Amniotic stem cell (primary cell): ENCODE measurements at regions not wholly inside any gene's neighbourhood (a gene's known extent, or its start where the extent isn't known, plus 50 kb on each side); places are given as distances from the start of the nearest gene placed in this dataset.
"Not testable (repeated sequence)": the region's sequence is repeated elsewhere in the genome, so short reads cannot be mapped to it uniquely, and the experiment has no call there.

Experiments used
- DNase-seq: peaks from one replicate; lab custom pipeline; 2025; lab: John Stamatoyannopoulos, UW

DNA sequence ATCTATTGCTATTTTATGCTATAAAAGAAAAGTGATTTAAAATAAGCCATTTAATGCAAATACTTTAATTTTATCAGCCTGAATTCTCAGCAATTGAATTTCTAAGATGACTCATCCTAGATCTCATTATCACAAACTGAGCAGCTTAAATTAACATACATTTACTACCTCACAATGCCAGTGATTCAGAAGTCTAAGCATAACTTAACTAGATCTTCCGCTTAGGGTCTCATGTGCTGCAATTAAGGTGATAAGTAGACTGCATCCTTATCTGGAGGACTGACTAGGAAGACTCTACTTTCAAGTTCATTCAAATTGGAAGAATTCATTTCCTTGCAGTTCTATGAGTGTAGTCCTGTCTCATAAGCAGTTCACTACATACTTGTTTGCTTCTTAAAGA, 286.6 kb downstream of the COL11A1 start:
- DNase-seq: no peak

DNA sequence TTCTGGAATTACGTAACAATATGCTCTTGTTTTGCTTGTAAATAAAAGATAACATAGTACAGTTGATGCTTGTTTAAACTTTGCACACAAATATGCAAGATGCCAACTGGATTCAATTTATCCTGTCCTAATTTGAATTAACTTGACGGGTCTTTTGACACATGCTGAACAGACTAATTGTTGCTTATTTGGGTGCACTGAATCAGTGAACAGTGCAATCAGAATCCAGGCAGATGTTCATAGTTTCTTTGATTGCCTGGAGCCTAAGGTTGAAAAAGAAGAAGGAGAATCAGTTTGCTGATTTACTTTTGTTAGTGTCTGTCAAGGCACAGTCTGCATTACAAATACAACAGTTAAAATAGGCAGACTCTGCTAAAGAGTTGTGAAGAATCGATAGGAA, 307.9 kb downstream of the COL11A1 start:
- no peak for DNase-seq

DNA sequence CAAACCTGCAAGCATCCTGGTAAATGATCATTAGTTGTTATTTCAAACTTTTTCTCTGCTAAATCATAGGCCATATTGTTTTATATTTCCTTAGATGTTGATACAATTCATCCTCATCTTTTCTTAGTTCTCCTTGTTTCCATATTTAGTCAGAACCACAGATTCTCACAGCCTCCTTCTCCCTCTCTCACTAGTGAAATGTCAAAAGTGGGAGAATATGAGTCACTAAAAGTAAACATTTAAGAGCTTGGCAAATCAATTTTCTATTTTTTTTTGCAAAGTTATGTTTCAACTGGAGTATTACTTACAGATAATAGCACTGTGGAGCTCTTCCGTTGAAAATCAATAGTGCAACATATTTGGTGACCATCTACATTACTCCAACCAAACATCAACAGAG, 308.8 kb downstream of the COL11A1 start:
- DNase-seq: no peak

DNA sequence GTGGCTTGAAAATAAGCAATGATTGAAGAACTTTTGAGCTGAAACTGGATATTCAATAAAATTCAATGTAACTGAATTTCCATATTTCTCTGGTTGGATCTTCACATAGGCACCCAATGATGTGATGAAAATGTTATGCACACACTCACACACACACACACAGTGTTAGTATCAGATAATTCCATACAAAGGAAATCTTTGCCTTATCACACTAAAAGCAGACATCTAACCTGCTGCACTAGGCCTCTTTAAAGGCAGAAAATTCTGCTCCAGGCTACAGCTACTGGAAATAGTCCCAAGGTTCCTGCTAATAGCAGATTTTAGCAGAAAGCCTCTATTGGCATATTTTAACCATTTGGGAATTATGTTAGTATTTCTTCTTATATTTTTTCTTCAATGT, 309.6 kb downstream of the COL11A1 start:
- no peak for DNase-seq

DNA sequence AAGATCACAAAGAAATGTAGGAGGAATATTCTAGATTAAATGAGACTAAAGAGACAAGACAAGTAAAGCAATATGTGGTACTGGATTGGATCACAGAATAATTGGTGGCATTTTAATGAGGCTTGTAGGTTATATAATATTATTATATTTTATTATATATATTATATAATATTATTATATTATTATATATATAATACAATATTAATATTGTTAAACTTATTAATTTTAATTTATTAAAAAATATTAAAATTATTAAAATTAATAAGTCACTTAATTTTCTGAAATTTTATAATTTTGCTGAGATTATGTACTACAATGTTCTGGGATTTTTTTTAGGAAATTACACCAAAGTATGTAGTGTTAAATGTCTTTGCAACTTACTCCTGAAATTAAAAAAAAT, 311.9 kb downstream of the COL11A1 start:
- no peak for DNase-seq

DNA sequence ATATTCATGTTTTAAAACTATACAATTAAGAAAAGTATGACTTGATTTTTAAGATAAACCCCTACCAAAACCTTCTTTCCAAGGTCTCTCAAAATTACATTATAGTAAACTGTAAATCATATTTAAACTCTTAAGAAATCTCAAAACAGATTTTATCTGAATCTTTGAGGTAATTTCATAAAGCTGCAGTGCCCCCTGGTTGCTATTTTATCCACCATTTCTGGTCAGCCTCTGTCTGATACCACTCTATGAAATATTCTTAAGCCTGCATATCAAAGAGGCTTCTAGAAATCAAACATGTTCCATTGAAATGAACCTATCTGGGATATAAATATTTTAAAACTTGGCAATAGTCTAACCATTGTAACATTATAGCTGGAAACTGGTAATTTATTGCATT, 317.3 kb downstream of the COL11A1 start:
- DNase-seq: no peak

DNA sequence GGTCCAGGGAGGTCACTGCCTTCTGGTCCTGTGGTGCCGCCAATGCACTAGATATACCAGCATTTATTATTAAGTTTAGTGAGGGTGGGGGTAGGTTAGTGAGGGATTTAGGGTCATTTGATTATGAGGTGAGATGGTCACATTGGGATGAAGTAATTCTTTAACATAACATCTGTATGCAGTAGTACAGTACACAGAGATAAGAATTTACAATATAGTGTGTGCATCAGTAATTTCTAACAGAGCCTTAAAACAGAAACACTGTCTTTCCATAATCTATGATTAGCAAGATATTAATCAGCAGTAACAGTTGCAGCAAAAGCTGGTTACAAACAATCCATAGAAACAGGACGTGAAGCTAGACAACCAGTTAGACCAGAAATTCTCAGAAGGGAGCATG, 318.4 kb downstream of the COL11A1 start:
- DNase-seq: not testable (repeated sequence)

DNA sequence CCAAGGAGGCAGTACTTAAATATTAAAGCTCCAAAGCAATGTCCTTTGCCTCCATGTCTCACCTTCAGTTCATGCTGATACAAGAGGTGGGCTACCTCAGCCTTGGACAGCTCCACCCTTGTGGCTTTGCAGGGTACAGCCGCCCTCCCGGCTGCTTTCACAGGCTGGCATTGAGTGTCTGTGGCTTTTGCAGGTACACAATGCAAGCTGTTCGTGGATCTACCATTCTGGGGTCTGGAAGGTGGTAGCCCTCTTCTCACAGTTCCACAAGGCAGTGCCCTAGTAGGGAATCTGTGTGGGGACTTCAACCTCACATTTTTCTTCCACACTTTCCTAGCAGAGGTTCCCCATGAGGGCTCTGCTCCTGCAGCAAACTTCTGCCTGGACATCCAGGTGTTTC, 324.8 kb downstream of the COL11A1 start:
- DNase-seq: no peak

DNA sequence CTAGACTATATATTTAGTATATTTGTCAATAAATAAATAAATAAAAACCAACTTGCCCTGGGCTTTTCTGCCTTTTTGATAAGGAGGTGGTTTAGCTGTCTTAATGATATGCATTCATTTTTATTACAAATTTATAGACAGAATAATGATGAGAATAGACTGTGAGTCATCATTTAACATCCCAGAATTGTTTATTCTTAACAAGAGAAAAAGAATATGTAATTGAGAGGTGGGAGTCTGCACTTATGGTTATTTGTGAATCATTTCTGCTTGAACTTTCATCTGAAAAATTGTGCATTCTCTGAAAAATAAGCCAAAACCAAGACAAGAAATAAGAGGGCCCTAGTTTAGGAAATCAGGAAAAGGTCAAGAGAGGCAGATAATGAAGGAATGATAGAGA, 326.2 kb downstream of the COL11A1 start:
- DNase-seq: no peak

DNA sequence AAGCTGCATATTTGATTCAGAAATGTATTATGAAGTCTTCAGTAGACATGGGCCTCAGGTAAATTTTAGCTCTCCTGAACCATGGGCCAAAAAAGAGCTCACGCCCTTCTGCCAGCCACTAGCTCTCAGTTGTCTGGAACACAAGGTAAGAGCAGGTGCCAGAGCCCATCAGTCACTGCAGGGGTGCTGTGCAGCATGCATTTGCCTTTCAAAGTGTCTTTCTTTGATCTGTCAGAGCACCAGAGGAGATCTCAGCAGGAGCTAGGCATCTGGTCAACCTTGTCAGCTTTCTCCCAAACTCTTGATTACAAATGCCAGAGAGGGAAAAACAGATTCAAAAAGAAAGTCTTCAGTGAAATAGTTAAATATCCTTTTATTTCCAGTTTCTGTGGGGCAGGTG, 332.3 kb downstream of the COL11A1 start:
- DNase-seq: no peak

DNA sequence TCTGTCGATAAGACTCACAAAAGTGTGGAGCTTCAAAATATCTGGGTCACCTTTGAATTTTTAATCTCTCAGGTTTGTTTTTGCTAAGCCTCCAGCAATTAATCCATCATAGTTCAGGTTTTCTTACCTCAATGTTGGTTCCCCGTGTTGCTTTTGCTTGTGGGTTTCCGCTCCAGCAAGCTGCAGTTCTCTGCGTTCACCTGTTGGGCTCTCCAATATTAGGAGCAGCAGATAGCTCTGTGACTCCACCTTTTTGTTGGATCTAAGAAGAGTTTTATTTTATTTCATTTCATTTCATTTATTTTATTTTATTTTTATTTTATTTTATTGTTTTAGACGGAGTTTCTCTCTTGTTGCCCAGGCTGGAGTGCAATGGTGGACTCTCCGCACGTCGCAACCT, 335.5 kb downstream of the COL11A1 start:
- no peak for DNase-seq

DNA sequence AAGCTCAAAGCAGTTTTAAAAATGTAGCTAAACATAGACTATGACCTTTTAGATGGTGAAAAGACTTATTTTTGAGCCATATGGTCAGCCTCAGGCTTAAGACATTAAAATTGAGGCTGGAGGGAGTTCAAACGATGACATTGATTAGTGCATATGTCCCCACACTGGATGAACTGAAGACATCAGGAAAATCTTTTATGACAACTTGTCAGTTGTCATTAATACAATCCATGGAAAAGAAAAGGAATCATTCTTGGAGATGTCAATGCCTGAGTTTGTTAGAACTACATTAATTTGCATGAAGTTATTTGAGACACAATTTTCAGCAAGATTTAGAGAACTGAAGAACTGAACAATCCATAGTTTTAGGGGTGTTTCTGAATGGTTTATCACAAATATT, 349.9 kb downstream of the COL11A1 start:
- DNase-seq: no peak

DNA sequence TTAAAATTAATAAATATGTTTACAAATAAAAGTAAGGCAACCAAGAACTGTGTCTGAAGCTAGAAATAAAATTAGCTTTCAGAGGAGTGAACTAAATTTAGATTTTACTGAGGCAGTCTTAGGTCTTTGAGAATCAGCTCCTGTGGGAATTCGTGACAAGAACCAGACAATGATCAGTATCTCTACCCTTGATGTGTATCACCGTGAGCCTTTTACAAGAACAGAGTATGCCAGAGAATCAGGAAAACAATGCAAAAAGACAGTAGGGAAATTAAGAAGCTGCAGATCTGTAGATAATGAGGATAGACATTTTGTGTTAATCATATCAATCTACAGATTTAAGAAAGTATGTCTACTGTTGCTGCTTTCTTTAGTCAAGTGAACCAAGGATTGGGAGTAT, 351.0 kb downstream of the COL11A1 start:
- DNase-seq: no peak

DNA sequence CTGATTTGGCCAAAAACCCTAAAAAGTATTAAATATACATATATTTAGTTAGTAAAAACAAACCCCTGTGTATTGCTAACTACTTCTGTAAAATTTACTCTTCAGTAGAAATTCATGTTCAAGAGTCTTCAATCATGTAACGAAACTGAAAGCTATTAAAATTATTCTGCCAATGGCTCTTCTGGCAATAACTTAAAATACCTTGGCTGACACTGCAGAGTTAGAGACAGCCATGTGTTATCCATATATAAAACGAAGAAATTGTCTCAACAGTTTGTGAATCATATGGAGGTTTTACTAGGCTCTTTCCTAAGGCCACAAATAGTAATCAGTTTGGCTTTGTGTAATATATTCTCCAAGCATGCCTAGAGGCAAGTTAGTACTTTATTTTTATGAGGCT, 357.2 kb downstream of the COL11A1 start:
- DNase-seq: no peak

DNA sequence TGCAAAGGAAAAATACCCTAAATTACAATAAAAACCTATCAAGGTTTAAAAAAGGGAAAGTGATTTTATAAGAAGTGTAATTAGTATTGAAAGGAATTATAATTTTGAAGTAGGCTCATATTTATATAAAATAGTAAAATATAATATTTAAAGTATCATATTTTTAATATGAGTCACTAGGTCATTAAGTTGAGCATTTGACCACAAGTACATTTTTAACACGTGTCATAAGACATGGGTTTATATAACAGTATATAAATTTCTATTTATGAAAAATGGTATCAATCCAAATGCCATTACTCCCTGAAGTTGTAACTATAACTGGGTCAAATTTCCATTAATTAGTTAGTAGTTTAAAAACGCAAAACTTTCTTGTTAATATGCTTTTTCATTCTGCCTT, 365.9 kb downstream of the COL11A1 start:
- DNase-seq: no peak

DNA sequence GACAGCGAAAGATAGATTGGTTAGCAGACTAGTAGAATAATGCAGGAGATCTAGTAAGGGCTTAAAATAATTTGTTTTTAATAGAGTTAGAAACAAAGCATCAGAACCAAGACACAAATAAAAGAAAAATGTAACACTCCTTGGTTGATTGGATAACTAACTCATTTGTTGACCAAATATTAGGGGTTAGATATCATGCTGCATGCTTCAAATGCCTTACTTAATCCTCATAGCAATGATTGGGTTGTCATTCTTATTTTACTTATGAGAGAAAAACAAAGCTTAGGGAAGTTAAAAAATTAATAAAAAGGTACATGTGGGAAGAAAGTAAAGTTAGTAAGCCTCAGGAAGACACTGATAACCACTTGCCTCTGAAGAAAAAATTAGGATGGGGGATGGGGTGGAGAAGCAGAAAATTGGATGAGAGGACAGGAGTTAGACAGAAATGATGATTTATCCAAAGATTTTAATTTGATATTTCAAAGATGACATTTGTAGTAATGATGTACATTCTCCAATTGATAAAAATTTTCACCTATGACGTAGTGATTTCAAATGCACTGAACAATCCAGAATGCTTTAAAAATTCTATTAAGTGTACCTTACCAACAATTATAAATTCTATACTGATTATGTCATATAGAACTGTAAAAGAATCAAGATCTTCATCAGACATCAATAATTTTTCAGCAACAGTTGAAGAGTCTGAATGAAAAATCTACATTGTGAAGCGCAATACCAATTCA, 374.7 kb downstream of the COL11A1 start:
- no peak for DNase-seq

DNA sequence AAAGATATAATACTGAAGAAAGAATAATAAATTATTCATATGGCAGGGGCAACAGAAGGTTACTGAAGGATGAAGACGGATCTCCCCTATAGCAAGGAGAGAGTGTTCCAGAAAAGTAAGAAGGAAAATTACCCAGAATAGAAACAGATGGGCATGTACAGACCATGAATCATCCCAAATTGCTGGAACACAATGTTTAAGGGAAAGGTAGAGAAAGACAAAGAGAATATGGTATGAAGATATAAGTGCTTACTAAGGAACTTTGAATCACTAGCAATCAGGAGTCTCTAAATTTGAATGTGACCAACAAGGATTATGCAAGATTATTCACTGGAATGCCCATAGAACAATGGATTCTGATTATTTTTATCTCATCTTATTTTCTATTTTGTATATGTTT, 375.4 kb downstream of the COL11A1 start:
- no peak for DNase-seq

DNA sequence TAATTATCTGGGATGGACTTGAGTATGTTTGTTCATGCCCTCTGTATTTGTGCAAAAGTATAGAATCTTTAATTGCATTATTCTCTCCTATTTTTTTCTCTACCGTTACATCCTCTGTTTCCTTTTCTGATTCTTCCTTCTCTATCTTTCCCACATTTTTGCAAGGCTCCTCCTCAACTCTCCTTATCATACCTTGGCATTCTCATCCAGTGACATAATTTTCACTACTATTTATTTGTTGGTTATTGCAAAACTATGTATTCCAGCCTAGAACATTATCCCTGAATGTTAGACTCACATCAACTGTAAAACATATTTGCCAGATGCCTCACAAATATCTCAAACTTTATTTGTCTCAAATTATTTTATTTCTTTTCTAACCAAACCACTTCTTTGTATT, 381.9 kb downstream of the COL11A1 start:
- DNase-seq: no peak

DNA sequence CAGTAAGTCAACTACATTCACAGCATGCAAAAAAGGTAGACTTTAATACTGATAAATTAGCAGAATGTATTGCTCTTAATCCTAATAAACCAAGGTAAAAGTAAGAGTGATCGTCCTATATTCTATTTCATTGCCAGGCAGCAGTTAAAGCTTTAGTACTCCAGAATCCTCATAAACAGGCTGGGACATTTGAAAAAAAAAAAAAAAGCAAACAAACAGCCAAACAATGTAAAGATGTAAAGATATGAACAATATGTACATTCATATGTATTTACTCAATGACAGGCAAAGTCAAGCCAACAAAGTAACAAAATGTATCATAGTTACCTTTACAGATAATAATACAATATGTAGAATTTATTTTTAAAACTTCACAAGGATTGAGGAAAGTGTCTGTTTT, 383.6 kb downstream of the COL11A1 start:
- no peak for DNase-seq

DNA sequence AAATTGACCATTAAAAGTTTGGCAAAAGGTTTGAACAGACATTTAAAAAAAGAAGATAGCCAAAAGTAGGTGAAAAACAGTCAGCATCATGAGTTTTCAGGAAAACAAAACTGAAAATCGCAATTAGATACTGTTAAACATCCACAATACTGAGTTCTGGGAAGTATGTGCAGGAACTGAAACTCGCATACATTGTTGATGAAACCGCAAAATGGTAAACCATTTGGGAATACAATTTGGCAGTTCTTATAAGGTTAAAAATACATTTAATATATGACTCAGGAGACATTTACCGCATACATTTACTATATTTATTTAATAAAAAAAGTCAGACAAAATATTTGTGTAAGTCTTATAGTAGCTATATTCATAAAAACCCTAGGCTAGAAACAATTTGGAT, 393.2 kb downstream of the COL11A1 start:
- DNase-seq: no peak

DNA sequence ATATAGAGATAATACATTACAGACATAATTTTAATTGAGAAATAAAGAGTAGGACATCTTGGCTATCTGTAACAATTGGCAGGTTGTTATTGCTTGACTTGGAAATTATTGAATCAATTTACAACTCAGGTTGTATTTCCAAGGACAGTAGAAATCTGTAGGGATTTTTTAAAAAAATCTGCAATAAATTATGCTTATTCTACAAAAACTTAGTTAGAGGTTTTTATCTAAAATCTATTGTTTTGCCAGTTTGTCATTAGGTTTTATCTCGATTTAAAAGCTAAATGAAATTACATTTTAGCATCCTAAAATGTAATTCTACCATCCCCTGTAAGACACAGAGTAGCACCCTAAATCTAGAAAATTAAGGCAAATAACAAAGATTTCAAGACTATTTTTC, 408.8 kb downstream of the COL11A1 start:
- DNase-seq: no peak

DNA sequence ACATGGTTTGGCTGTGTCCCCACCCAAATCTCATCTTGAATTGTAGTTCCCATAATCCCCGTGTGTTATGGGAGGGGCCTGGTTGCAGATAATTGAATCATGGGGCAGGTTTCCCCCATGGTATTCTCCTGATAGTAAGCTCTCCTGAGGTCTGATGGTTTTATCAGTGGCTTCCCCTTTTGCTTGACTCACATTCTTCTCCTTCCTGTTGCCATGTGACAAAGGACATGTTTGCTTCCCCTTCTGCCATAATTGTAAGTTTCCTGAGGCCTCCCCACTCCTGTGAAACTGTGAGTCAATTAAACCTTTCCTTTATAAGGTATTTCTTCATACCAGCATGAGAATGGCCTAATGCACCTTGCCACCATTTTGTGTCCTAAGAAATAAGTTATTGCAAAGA, 415.0 kb downstream of the COL11A1 start:
- no peak for DNase-seq

DNA sequence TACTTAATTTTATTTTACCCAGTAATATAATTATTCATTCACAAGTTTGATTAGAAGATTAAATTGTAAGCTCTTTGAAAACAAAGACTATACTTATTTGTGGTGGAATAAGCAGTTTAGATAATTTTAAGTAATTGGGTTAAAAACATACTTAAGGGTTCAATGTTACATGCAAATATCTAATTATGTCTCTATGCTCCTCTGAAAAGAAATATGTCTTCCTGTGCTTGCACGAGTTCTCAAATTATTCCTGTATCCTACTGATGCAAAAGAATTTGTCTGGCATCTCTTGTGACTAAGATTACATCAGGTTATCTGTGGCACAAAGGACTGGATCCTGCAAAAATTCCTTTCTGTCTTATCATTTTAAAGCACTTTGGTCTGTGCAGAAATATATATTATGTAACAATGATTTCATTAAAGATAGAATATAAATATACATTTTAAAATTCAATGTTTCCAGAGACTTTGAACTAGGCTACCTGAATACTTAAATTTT, 416.7 kb downstream of the COL11A1 start:
- DNase-seq: no peak

DNA sequence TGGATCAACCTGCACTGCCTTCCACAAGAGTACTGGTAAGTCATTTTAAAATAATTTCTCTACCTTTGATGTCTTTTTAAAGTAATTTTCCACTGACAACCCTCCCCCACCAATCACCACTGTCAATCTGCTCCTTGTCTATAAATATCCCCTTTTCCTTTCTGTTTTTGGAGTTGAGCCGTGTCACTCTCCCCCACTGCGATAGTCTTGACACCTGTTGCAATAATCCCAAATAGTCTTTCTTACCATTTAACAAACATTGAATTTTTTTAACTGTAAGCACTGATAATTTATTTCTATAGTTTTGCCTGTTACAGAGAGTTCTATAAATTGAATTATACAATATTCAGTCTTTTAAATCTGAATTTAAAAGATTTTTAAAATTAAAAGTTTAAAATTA, 420.9 kb downstream of the COL11A1 start:
- no peak for DNase-seq
